Neural cell (in vitro differentiated cells): ENCODE measurements at regions not wholly inside any gene's neighbourhood (a gene's known extent, or its start where the extent isn't known, plus 50 kb on each side); places are given as distances from the start of the nearest gene placed in this dataset.

Source experiments
- H2AFZ ChIP-seq: fragments of 200-600, 300-800 bp; sonication (generic), shearing (Covaris generic); 2 replicates; pipeline ENCODE4 v1.6.0; 2014; ENCODE audit warnings: low read depth, mild to moderate bottlenecking, antibody characterized with exemption, low read length, moderate library complexity
- H3F3A ChIP-seq: fragments of 200-600 bp; shearing (Covaris generic); 2 replicates; pipeline ENCODE4 v1.6.1; 2016; ENCODE audit warnings: mild to moderate bottlenecking, moderate library complexity, mixed read lengths, antibody characterized with exemption, low read length; ENCODE audit not compliant: insufficient read depth, poor library complexity, severe bottlenecking
- H3K27ac ChIP-seq: fragments of 200-600, 300-800 bp; sonication (generic), shearing (Covaris generic); 2 replicates; pipeline ENCODE4 v1.5.1; 2014; ENCODE audit warnings: mild to moderate bottlenecking, low read length, moderate library complexity
- H3K27me3 ChIP-seq: fragments of 300-800, 200-600 bp; sonication (generic), shearing (Covaris generic); 2 replicates; pipeline ENCODE4 v1.6.0; 2014; ENCODE audit warnings: mild to moderate bottlenecking, low read depth, low read length, moderate library complexity; ENCODE audit not compliant: insufficient read depth
- H3K36me3 ChIP-seq: fragments of 300-800, 200-600 bp; sonication (generic), shearing (Covaris generic); 2 replicates; pipeline ENCODE4 v1.5.1; 2014; ENCODE audit warnings: mild to moderate bottlenecking, antibody characterized with exemption, low read length, moderate library complexity; ENCODE audit not compliant: insufficient read depth
- H3K4me2 ChIP-seq: fragments of 300-800, 200-600 bp; sonication (generic), shearing (Covaris generic); 2 replicates; pipeline ENCODE4 v1.6.0; 2014; ENCODE audit warnings: mild to moderate bottlenecking, low read length
- H3K4me3 ChIP-seq: fragments of 300-800, 200-600 bp; sonication (generic), shearing (Covaris generic); 2 replicates; pipeline ENCODE4 v1.5.1; 2014; ENCODE audit warnings: mild to moderate bottlenecking, low read length, moderate library complexity
- H3K79me2 ChIP-seq: fragments of 200-600 bp; shearing (Covaris generic); replicated peaks from 2 replicates; pipeline ENCODE4 v1.6.0; 2014; ENCODE audit warnings: mild to moderate bottlenecking, low read length, moderate library complexity; ENCODE audit not compliant: insufficient read depth
- H3K9ac ChIP-seq: fragments of 300-800, 200-600 bp; sonication (generic), shearing (Covaris generic); 2 replicates; pipeline ENCODE4 v1.6.1; 2016; ENCODE audit warnings: mild to moderate bottlenecking, low read length, mixed read lengths
- H3K9me2 ChIP-seq: fragments of 200-600 bp; shearing (Covaris generic); 2 replicates; pipeline ENCODE4 v1.6.1; 2016; ENCODE audit warnings: mild to moderate bottlenecking, low read length, mixed read lengths; ENCODE audit not compliant: insufficient read depth
- H3K9me3 ChIP-seq: fragments of 200-600, 300-800 bp; sonication (generic), shearing (Covaris generic); 2 replicates; pipeline ENCODE4 v1.6.1; 2016; ENCODE audit warnings: mild to moderate bottlenecking, mixed run types, low read length, moderate library complexity, mixed read lengths
- H4K20me1 ChIP-seq: fragments of 200-600 bp; shearing (Covaris generic); 2 replicates; pipeline ENCODE4 v1.6.1; 2016; ENCODE audit warnings: mild to moderate bottlenecking, mixed run types; ENCODE audit not compliant: insufficient read depth
- CTCF ChIP-seq: fragments of 450-650 bp; IDR thresholded peaks from 2 replicates; pipeline ENCODE4 v1.5.1; 2014; ENCODE audit warnings: antibody characterized with exemption, mild to moderate bottlenecking, moderate library complexity; ENCODE audit not compliant: poor library complexity, severe bottlenecking
- EP300 ChIP-seq: fragments of 450-650 bp; conservative IDR thresholded peaks from 2 replicates; pipeline ENCODE4 v1.6.1; 2014; ENCODE audit warnings: antibody characterized with exemption, mild to moderate bottlenecking, moderate library complexity; ENCODE audit not compliant: poor library complexity, severe bottlenecking
- EZH2 ChIP-seq: fragments of 200-600, 300-800 bp; shearing (Covaris generic), sonication (generic); IDR thresholded peaks from 2 replicates; pipeline ENCODE4 v1.6.1; 2014; ENCODE audit warnings: antibody characterized with exemption, low read length, borderline replicate concordance, mild to moderate bottlenecking; ENCODE audit not compliant: insufficient read depth, poor library complexity, severe bottlenecking
- MXI1 ChIP-seq: fragments of 450-650 bp; conservative IDR thresholded peaks from 2 replicates; pipeline ENCODE4 v1.6.1; 2014; ENCODE audit warnings: antibody characterized with exemption, mild to moderate bottlenecking; ENCODE audit not compliant: poor library complexity, severe bottlenecking
- POLR2AphosphoS5 ChIP-seq: IDR thresholded peaks from 2 replicates; pipeline ENCODE4 v1.6.1; 2012
- RAD21 ChIP-seq: fragments of 450-650 bp; conservative IDR thresholded peaks from 2 replicates; pipeline ENCODE4 v1.6.1; 2014; ENCODE audit warnings: antibody characterized with exemption, mild to moderate bottlenecking, moderate library complexity
- REST ChIP-seq: IDR thresholded peaks from 2 replicates; pipeline ENCODE4 v1.6.1; 2012; ENCODE audit warnings: borderline replicate concordance
- SMC3 ChIP-seq: fragments of 450-650 bp; conservative IDR thresholded peaks from 2 replicates; pipeline ENCODE4 v1.6.1; 2014; ENCODE audit warnings: antibody characterized with exemption, mild to moderate bottlenecking, moderate library complexity; ENCODE audit not compliant: poor library complexity
- TAF1 ChIP-seq: IDR thresholded peaks from 2 replicates; pipeline ENCODE4 v1.6.1; 2012; ENCODE audit warnings: low read depth

GRCh38 chrX:1012678-1013300 lies 199.7 kb downstream of the CRLF2 start:
- no peak overlapping the region for H3K9ac ChIP-seq
- no peak overlapping the region for H3K27ac ChIP-seq
- no peak overlapping the region for H3K4me3 ChIP-seq
- H3K27me3 ChIP-seq, result no peaks in the 10 kb centered on the region
- no peak for TF ChIP-seq POLR2AphosphoS5
- TF ChIP-seq CTCF, result no peak
- TF ChIP-seq SMC3, result no peak
- TF ChIP-seq REST, result no peak
- TF ChIP-seq EP300, result no peak
- no peak for TF ChIP-seq MXI1
- no peaks in the 10 kb centered on the region for H3K36me3 ChIP-seq
- H3K9me2 ChIP-seq, result no peaks in the 10 kb centered on the region
- H3K9me3 ChIP-seq, result no peaks in the 10 kb centered on the region
- H3F3A ChIP-seq, result no peaks in the 10 kb centered on the region
- no peak overlapping the region for H3K4me2 ChIP-seq
- no peaks in the 10 kb centered on the region for H4K20me1 ChIP-seq
- no peak overlapping the region for H2AFZ ChIP-seq
- no peaks in the 10 kb centered on the region for H3K79me2 ChIP-seq

GRCh38 chrX:1011691-1012283 lies 200.7 kb downstream of the CRLF2 start:
- H3K9me2 ChIP-seq, result no peaks in the 10 kb centered on the region
- H3K9me3 ChIP-seq, result no peaks in the 10 kb centered on the region
- no peak overlapping the region for H2AFZ ChIP-seq
- H4K20me1 ChIP-seq, result no peaks in the 10 kb centered on the region
- no peak overlapping the region for H3K4me3 ChIP-seq
- no peak overlapping the region for H3K4me2 ChIP-seq
- no peaks in the 10 kb centered on the region for H3F3A ChIP-seq
- TF ChIP-seq MXI1 (no peak), EZH2 (no peak), CTCF (no peak), EP300 (no peak), TAF1 (no peak), POLR2AphosphoS5 (no peak), SMC3 (no peak), REST (no peak), RAD21 (no peak)
- H3K79me2 ChIP-seq, result no peaks in the 10 kb centered on the region
- no peak overlapping the region for H3K9ac ChIP-seq
- no peaks in the 10 kb centered on the region for H3K27me3 ChIP-seq
- no peaks in the 10 kb centered on the region for H3K36me3 ChIP-seq
- H3K27ac ChIP-seq, result no peak overlapping the region
